NCI-H526 treated with DMSO at 0.1 percent for 48 hours (cell line): ENCODE measurements at regions not wholly inside any gene's neighbourhood (a gene's known extent, or its start where the extent isn't known, plus 50 kb on each side); places are given as distances from the start of the nearest gene placed in this dataset.

Experiments used
- DNase-seq: peaks from one replicate; lab custom pipeline; 2025; lab: John Stamatoyannopoulos, UW

- no peak for DNase-seq
Observed at GRCh38 chr2:7209757-7210555, 292.7 kb downstream of the RNF144A start.

- no peak for DNase-seq
Observed at GRCh38 chr2:7210712-7211111, 293.5 kb downstream of the RNF144A start.

DNA sequence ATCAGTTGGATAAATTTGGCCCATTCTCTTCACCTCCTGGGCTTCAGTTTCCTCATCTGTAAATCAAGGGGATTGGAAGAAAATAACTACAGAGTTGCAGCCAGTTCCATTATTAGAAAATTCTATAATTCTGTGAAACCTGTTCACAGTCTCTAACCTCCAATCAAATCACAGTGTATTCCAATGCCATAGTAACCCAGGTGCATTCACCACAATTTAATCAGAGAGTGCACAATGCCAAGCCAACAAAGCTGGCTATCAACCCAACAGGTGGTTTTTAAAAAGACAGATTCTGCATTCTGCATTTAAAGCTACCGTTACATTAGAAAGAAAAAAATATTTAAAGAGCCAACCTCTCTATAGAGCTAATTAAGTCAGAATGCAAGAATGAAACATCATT is 308.6 kb downstream of the RNF144A start:
- no peak for DNase-seq

DNA sequence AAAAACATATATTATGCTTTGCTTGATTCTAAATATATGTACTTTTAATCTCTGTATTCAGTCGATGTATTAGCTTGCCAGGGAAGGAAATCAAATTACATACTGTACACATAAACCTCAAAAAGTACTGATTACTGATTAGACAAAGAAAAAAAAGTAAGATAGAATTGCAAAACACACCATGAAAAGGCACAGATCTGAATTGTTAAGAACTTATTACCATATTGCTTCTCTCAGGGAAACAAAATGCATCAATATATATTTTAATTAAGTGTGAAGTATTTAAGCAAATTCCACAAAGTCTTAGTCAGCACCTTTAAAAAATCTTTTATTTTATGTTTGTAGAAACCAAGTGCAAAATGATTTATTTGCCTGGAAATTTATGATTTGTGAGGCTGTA is 309.3 kb downstream of the RNF144A start:
- DNase-seq: no peak

DNA sequence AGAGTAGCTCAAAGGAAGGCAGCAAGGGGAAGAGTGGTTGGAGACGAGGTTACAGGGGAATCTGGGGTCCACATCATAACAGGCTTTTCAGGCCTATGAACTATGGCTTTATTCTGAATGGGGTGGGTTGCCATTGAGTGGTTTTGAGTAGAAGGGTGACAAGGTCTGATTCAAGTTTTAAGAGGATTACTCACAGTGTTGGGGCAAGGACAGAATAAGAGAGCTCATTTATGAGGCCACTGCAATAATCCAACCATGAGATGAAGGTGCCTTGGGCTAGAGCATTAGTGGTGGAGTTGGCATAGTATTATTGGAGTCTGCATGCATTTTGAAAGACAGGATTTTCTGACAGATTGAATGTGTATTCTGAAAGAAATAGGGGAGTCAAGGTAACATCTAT is 315.9 kb downstream of the RNF144A start:
- no peak for DNase-seq

DNA sequence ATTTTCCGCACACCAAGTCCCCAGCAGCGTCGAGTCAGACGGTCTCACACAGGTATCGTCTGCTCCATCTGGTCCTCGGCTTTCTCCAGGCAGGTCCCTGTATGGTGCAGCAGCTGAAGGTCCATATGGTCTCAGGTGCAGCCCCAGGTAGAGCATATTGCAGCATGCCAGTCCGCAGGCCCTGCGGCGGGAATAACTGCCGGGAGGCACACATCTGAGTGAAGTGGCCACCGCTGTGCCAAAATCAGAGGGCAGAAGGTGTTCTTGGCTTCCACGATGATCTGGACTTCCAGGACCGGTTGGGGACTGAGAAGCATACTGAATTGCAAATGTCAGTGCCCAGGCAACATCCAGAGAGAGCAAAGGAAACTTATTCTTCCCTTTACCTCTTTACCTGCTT is 320.3 kb downstream of the RNF144A start:
- DNase-seq: no peak

DNA sequence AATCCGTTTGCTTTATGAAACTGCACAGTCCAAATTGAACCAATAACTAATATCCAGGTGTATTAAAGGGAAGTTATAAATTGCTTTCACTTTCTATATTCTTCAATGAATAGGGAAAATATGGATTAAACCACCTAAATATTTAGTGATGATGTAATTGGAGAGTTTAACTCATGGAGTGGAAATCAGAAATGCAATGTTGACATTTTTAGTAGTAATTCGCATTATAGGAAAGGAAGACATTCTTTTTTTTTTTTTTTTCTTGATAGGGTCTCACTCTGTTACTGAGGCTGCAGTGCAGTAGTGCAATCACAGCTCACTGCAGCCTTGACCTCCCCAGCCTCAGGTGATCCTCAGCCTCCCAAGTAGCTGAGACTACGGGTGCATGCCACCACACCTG is 321.9 kb downstream of the RNF144A start:
- DNase-seq: no peak

DNA sequence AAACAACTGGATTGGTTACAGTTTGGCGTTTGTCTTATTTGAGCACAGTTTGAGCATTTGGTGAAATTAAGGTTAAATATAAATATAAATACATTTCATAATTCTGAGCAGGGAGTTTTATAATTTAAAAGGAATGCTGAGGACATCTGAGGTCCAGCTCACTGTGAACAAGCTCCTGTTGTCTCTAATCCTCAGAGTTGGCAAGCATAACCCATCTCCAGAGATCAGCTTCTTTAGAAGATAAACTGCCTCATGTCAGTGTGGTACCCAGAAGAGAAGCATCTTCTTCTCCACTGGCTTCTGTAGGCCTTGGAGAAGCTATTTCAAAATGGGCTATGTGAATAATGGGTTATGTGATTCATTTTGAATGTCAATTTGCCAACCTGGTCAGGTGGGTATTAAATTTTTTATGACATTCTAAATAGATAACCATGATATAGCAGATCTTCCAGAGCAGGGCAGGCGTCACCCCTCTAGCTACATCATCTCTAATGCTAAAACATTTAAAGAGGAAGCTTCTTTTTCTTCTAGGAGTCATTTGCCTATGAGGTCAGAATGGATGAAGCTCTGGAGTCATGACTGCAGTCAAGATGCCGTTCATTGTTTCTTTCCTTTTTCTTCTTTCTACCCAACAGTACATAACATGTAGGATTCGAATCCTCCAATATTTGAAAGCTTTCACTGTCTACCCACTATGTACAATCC is 324.0 kb downstream of the RNF144A start:
- DNase-seq: no peak

GRCh38 chr2:7242189-7242867 is 325.1 kb downstream of the RNF144A start:
- no peak for DNase-seq

GRCh38 chr2:7243276-7243675 is 326.1 kb downstream of the RNF144A start:
- no peak for DNase-seq

DNA sequence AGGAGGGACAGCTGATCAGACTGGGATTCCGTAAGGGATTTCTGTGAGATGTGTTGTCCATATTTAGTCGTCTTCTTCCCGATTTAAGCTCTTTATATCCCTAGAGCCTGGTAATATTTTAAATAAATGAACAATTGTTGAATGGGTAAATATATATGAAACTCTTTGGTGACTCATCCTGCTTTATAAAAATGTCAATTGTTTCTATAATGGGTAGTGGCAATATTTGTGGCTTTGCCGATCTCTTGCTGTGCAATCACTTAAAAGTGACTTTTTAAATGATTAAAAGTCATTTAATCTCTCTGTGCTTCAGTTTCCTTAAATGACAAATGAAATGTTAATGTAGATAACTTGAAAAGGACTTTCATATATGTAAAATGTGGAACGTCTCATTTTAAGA is 339.2 kb downstream of the RNF144A start:
- no peak for DNase-seq

DNA sequence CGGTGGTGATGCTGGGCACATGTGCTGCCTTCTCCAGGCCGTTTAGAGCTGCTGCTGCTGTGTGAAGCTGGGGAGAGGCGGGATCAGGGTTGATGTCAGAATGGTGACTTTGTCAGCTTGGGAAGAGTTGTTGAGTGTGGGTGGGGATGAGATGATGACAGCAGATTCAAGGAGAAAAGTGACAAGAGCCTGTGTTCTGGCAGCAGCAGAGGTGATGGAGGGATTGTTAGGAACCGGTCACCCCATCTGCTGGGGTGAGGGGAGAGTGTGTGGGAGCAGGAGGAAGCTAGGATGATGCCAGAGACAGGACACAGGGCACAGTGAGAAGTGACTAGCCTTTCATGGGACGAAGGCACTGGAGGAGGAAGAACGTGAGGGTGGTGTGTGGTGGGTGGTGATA is 345.5 kb downstream of the RNF144A start:
- DNase-seq: no peak

GRCh38 chr2:7264791-7265190 is 347.6 kb downstream of the RNF144A start:
- no peak for DNase-seq

DNA sequence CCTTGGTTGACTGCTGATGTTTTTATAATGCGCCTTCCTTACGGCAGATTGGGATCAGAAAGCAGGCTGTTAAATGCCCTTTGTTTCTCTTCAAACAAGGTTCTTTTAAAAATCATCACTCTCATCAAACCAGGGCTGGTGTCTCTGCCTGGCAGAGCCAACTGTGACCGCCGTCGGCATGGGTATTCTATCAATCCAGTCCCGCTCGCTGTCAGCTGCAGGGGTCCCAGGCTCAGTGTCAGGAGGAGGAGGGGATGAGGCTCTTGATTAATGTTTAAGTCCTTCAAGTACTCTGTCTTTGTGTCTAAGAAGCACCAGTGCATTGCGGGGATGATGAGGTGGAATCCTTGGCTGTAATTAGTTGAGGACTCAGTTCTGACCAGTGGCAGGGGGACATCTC is 348.1 kb downstream of the RNF144A start:
- no peak for DNase-seq

DNA sequence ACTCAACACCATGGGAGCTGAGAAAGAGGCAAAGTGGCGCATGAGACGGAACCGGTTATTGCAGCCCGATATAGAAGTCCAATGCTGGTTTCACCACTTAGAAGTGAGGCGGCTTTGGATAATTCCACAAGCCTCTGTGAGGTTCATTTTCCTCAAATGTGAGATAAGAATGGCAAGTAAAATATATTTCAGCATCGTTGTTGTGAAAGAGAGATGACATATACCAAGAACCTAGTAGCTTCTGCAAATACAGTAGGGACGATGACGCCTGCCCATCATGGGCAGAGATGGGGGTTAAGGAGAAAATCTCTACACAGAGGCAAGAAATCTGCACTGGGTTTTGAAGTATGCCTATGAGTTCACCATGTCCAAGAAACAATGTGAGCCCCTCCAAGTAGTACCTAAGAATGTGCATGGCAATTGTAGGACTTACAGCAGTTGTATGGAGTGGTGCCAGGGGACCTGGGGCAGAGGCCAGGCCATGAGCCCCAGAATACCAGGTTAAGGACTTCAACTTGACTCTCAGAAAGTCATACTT is 352.0 kb downstream of the RNF144A start:
- DNase-seq: no peak

- DNase-seq: no peak
Observed at GRCh38 chr2:7270011-7270431, 352.8 kb downstream of the RNF144A start.

DNA sequence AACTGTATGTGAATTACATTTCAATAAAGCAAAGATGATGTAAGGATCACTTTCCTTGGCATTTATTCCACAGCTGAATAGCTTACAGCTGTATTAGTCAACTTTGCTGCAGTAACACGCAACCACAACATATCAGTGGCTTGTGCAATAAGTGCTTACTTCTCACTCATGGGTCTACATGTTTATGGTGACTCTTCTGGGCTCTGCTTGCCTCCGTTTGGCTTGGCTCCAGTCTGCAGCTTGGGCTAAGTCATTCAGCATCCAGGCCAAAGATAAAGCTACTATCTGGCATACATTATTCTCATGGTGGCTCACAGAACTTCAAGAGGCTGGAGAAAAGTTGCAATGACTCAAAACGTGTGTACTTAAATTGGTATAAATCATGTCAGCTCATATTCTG is 355.0 kb downstream of the RNF144A start:
- no peak for DNase-seq

DNA sequence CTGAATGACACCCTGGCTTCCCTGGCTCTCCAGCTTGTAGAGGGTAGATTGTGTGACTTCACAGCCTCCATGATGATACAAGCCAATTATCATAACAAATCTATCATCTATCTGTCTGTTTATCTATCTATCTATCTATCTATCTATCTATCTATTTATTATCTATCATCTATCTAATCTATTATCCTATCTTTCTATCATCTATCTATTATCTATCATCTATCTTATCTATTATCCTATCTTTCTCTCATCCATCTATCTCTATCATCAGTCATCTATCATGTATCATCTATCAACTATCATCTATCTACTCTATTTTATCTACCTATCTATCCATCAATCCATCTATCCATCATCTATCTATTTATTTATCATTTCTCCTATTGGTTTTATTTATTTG is 361.8 kb downstream of the RNF144A start:
- DNase-seq: no peak

DNA sequence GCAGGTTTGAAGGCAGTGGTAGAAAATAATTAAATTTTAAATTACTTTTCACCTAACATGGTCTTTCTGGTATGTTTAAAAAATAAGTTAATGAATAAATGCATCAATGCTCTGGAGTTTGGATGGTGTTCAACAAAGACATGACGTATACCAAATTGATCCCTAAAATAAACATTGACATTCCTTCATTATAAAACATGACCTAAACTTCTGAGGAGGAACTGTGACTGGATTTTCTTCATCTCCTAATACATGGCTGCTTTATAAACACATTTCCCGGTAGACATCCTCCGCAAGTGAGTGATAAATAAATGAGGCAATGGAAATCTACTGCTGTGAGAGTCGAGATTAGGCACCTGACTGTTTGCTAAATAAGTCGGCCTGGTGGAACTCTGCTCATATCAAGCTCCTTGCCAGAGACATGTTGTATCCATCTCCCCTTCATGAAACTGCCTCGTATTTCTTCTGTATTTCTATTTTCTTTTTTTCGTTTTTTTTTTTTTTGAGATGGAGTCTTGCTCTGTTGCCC is 362.3 kb downstream of the RNF144A start:
- DNase-seq: no peak

GRCh38 chr2:7280790-7281189 is 363.6 kb downstream of the RNF144A start:
- DNase-seq: no peak

DNA sequence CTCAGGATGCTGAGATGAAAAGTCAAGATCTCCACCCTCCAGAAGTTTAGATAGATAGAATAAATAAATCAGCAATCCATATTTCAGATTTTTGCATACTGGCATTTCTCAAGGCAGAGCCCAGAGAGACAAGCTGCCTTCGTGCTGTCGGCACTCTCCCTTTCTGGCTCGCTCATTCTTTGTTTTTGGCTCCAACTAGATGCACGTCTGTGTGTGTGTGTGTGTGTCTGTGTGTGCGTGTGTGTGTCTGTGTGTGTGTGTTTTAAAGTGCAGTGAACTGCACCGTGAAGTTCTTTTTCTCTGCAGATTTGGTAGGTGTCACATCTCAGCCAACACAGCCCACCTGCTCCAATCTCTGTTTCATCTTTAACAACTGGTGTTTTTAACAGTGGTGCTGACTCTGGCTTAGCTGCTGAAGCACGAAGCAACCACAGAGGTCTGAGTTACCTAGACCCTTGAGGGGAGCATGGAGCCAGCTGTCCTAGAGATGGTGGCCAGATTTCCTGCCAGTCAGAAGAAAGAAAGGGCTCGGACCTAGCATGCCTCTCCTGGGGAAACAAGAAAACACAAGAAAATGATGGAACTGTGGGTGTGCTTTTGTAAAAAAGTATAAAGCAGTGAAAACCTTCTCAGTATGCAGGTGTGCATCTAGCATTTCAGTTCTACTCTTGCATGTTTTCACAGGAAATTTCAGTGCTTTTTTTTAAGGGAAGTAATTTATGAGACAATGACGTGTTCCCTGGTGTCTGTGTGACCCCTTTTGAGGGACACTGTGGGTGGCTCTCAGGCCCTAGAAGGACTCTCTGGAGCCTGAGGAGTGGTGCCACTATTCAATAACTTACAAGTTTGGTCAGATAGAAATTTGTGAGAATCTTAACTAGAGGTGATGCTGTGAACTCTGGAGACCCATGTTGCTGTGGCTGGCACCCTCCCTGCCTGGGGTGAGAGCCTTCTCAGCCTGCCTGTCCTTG is 364.3 kb downstream of the RNF144A start:
- no peak for DNase-seq
